Neural progenitor cell (in vitro differentiated cells): ENCODE measurements at regions not wholly inside any gene's neighbourhood (a gene's known extent, or its start where the extent isn't known, plus 50 kb on each side); places are given as distances from the start of the nearest gene placed in this dataset.

ENCODE experiments used
- CTCF ChIP-seq: fragments of 200-600 bp; sonication (generic); IDR thresholded peaks from 2 replicates; pipeline ENCODE4 v1.5.1; 2017; ENCODE audit warnings: antibody characterized with exemption, mild to moderate bottlenecking
- EZH2 ChIP-seq: fragments of 200-600 bp; sonication (generic); IDR thresholded peaks from 2 replicates; pipeline ENCODE4 v1.6.1; 2017; ENCODE audit warnings: antibody characterized with exemption, mild to moderate bottlenecking, moderate library complexity
- EZH2phosphoT487 ChIP-seq: fragments of 200-600 bp; sonication (generic); IDR thresholded peaks from 2 replicates; pipeline ENCODE4 v1.6.1; 2017; ENCODE audit warnings: antibody characterized with exemption

GRCh38 chr12:31206038-31206670 lies 119.8 kb downstream of the SINHCAF start:
- TF ChIP-seq CTCF (no peak), EZH2phosphoT487 (no peak), EZH2 (no peak)
